ENCODE measurements at regions not wholly inside any gene's neighbourhood (a gene's known extent, or its start where the extent isn't known, plus 50 kb on each side); places are given as distances from the start of the nearest gene placed in this dataset.

DNA sequence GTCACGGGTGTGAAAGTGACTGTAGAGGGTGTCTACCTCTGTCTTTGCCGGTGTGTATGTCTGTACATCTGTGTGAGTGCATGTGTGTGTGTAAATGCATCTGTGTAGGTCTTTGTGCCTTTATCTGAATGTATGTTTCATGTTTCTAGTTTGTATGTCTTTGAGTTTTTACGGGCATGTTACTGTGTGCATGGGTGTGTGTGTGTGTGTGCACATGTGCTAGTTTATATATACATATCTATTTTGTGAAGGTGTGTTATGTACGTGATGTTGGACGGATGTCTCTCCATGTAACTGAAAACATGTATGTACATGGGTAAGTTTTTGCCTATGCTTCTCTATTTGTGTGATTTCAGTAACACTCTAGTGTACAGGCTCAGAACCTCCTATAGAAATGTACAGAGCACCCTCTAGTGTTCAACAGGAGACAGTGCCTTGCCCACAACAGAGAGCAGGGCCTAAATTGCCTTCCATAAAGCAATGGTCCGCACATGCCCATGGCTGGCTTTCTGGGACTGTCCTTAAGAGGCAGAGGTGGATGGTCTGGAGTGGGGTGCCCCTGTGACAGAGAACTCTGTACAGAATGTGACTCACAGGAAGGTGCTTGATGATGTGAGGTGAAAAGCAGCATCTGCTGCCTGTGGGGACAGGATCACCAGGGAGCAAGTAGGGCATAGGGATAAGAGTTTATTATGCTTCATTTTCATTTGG lies 343.5 kb downstream of the RAPGEF2 start:
- no peak overlapping the region for H3K27ac ChIP-seq (ENCODE audit: low read length)
- no peaks in the 10 kb centered on the region for H3K27me3 ChIP-seq (replicated peaks; ENCODE audit: insufficient read depth, low read length)
- H3K4me3 ChIP-seq (ENCODE audit: low read length) = no peak overlapping the region
- H3K9me3 ChIP-seq (replicated peaks; ENCODE audit: insufficient read depth, low read length) = no peaks in the 10 kb centered on the region
- H4K20me1 ChIP-seq (ENCODE audit: insufficient read depth, low read length) = no peaks in the 10 kb centered on the region
- peak; percentile 64 for DNase-seq
- no peak overlapping the region for H2AFZ ChIP-seq (ENCODE audit: low read length)
- H3K9ac ChIP-seq (ENCODE audit: low read length) = no peak overlapping the region
- no peaks in the 10 kb centered on the region for H3K9me2 ChIP-seq (replicated peaks; ENCODE audit: insufficient read depth, low read length)
- H3K36me3 ChIP-seq (replicated peaks; ENCODE audit: insufficient read depth, low read length) = no peaks in the 10 kb centered on the region
- no peak for TF ChIP-seq EZH2 (optimal IDR thresholded peaks at IDR 0.05; ENCODE audit: low read depth, low read length)
- TF ChIP-seq EZH2phosphoT487 (IDR thresholded peaks at IDR 0.05; ENCODE audit: low read length) = no peak
- TF ChIP-seq, protein P1, sequence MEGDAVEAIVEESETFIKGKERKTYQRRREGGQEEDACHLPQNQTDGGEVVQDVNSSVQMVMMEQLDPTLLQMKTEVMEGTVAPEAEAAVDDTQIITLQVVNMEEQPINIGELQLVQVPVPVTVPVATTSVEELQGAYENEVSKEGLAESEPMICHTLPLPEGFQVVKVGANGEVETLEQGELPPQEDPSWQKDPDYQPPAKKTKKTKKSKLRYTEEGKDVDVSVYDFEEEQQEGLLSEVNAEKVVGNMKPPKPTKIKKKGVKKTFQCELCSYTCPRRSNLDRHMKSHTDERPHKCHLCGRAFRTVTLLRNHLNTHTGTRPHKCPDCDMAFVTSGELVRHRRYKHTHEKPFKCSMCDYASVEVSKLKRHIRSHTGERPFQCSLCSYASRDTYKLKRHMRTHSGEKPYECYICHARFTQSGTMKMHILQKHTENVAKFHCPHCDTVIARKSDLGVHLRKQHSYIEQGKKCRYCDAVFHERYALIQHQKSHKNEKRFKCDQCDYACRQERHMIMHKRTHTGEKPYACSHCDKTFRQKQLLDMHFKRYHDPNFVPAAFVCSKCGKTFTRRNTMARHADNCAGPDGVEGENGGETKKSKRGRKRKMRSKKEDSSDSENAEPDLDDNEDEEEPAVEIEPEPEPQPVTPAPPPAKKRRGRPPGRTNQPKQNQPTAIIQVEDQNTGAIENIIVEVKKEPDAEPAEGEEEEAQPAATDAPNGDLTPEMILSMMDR (IDR thresholded peaks at IDR 0.05; ENCODE audit: low read length) = peak; percentile 87
- H3K79me2 ChIP-seq (ENCODE audit: low read length) = no peaks in the 10 kb centered on the region
- no peaks in the 10 kb centered on the region for H3K4me1 ChIP-seq (ENCODE audit: low read length)
- H3K4me2 ChIP-seq (ENCODE audit: low read depth, low read length) = no peak overlapping the region
- H3F3A ChIP-seq (ENCODE audit: insufficient read depth, low read length) = no peaks in the 10 kb centered on the region

DNA sequence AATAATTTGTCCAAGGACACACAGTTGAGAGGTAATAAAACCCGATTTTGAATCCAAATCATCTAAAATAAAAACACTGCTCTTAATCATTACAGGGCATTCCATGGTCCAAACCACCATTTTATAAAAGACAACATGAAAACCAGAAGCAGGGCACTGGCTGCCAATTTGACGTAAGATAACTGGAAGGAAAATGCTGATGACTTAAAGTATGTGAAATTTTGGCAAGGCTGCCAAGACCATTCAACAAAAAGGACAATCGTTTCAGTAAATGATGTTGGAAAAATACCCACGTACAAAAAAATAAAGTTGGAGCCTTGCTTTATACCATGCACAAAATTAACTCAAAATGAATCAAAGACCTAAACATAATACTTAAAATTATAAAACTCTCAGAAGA lies 344.4 kb downstream of the RAPGEF2 start:
- Histone ChIP-seq H3K9me2 (replicated peaks; ENCODE audit: insufficient read depth, low read length) (no peaks in the 10 kb centered on the region), H3K4me1 (ENCODE audit: low read length) (no peaks in the 10 kb centered on the region), H4K20me1 (ENCODE audit: insufficient read depth, low read length) (no peaks in the 10 kb centered on the region), H3F3A (ENCODE audit: insufficient read depth, low read length) (no peaks in the 10 kb centered on the region), H2AFZ (ENCODE audit: low read length) (no peak overlapping the region), H3K27me3 (replicated peaks; ENCODE audit: insufficient read depth, low read length) (no peaks in the 10 kb centered on the region), H3K9ac (ENCODE audit: low read length) (no peak overlapping the region), H3K4me2 (ENCODE audit: low read depth, low read length) (no peak overlapping the region), H3K4me3 (ENCODE audit: low read length) (no peak overlapping the region), H3K36me3 (replicated peaks; ENCODE audit: insufficient read depth, low read length) (no peaks in the 10 kb centered on the region), H3K9me3 (replicated peaks; ENCODE audit: insufficient read depth, low read length) (no peaks in the 10 kb centered on the region), H3K79me2 (ENCODE audit: low read length) (no peaks in the 10 kb centered on the region), H3K27ac (ENCODE audit: low read length) (no peak overlapping the region)
- DNase-seq = no peak
- no peak for TF ChIP-seq EZH2phosphoT487 (IDR thresholded peaks at IDR 0.05; ENCODE audit: low read length)

DNA sequence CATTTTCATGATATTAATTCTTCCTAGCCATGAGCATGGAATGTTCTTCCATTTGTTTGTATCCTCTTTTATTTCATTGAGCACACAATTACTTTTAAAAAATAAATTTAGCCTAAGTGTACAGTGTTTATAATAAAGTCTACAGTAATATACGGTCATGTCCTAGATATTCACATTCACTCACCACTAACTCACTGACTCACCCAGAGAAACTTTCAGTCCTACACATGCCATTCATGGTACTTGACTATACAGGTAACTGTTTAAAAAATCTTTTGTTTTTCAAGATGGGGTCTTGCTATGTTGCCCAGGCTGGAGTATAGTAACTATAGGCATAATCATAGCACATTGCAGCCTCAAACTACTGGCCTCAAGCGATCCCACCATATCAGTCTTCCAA lies 348.1 kb downstream of the RAPGEF2 start:
- no peaks in the 10 kb centered on the region for H3K9me3 ChIP-seq (replicated peaks; ENCODE audit: insufficient read depth, low read length)
- H4K20me1 ChIP-seq (ENCODE audit: insufficient read depth, low read length) = no peaks in the 10 kb centered on the region
- no peaks in the 10 kb centered on the region for H3F3A ChIP-seq (ENCODE audit: insufficient read depth, low read length)
- no peak overlapping the region for H3K4me2 ChIP-seq (ENCODE audit: low read depth, low read length)
- TF ChIP-seq EZH2phosphoT487 (IDR thresholded peaks at IDR 0.05; ENCODE audit: low read length) (no peak), EZH2 (optimal IDR thresholded peaks at IDR 0.05; ENCODE audit: low read depth, low read length) (no peak)
- TF ChIP-seq, protein P1 (IDR thresholded peaks at IDR 0.05; ENCODE audit: low read length) = no peak
- no peak overlapping the region for H3K27ac ChIP-seq (ENCODE audit: low read length)
- H3K4me3 ChIP-seq (ENCODE audit: low read length) = no peak overlapping the region
- no peaks in the 10 kb centered on the region for H3K36me3 ChIP-seq (replicated peaks; ENCODE audit: insufficient read depth, low read length)
- H2AFZ ChIP-seq (ENCODE audit: low read length) = no peak overlapping the region
- DNase-seq = no peak
- no peaks in the 10 kb centered on the region for H3K4me1 ChIP-seq (ENCODE audit: low read length)
- no peaks in the 10 kb centered on the region for H3K9me2 ChIP-seq (replicated peaks; ENCODE audit: insufficient read depth, low read length)
- H3K27me3 ChIP-seq (replicated peaks; ENCODE audit: insufficient read depth, low read length) = no peaks in the 10 kb centered on the region
- H3K79me2 ChIP-seq (ENCODE audit: low read length) = no peaks in the 10 kb centered on the region
- no peak overlapping the region for H3K9ac ChIP-seq (ENCODE audit: low read length)

DNA sequence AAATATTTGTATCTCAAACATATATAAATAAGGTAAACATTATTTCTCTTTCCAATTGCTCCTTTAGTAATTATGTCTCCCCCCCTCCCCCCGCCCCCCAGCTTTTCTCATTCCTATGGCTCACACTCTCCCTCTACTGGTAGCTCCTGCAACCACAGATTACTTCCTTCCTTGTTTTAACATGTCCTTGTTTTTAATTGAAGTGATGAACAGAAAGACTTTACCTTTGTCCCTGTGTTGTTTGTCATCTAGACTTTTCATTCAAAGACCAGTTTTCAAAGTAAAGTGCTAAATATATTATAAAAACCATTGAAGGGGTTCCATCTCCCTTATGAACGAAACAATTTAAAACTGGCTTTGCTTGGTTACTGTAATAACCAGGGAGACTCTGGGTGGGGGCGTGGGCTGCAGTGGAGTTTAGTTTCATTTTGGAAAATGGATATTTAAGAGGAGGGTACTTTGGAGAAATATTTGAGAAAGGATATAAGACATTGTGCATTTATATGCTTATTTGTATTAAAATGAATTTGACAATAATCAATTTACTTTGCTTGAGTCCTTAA lies 352.9 kb downstream of the RAPGEF2 start:
- H3K4me1 ChIP-seq (ENCODE audit: low read length) = no peaks in the 10 kb centered on the region
- no peaks in the 10 kb centered on the region for H3K36me3 ChIP-seq (replicated peaks; ENCODE audit: insufficient read depth, low read length)
- no peak overlapping the region for H3K9ac ChIP-seq (ENCODE audit: low read length)

More for the DNA sequence above, 352.9 kb downstream of the RAPGEF2 start:
- H3K4me3 ChIP-seq (ENCODE audit: low read length) = no peak overlapping the region
- H3K9me3 ChIP-seq (replicated peaks; ENCODE audit: insufficient read depth, low read length) = no peaks in the 10 kb centered on the region
- no peaks in the 10 kb centered on the region for H3K27me3 ChIP-seq (replicated peaks; ENCODE audit: insufficient read depth, low read length)
- no peaks in the 10 kb centered on the region for H3K9me2 ChIP-seq (replicated peaks; ENCODE audit: insufficient read depth, low read length)
- H3F3A ChIP-seq (ENCODE audit: insufficient read depth, low read length) = no peaks in the 10 kb centered on the region
- TF ChIP-seq, protein P1 (IDR thresholded peaks at IDR 0.05; ENCODE audit: low read length) = peak; percentile 61
- TF ChIP-seq EZH2 (optimal IDR thresholded peaks at IDR 0.05; ENCODE audit: low read depth, low read length) = no peak
- no peak overlapping the region for H3K4me2 ChIP-seq (ENCODE audit: low read depth, low read length)
- peak; percentile 21 for DNase-seq
- 0 out of 2 replicates have a peak overlapping the region, but pooled peaks have one; percentile 38 for H2AFZ ChIP-seq (ENCODE audit: low read length)
- no peaks in the 10 kb centered on the region for H4K20me1 ChIP-seq (ENCODE audit: insufficient read depth, low read length)
- H3K79me2 ChIP-seq (ENCODE audit: low read length) = no peaks in the 10 kb centered on the region
- H3K27ac ChIP-seq (ENCODE audit: low read length) = no peak overlapping the region

Measured in MM.1S (cell line).